ENCODE measurements at regions not wholly inside any gene's neighbourhood (a gene's known extent, or its start where the extent isn't known, plus 50 kb on each side); places are given as distances from the start of the nearest gene placed in this dataset.

- DNase-seq (ENCODE audit: low read depth, low spot score): no peak
Observed at GRCh38 chr1:182127656-182128055, 66.1 kb upstream of the ZNF648 start.

GRCh38 chr1:182126272-182126800 is 64.8 kb upstream of the ZNF648 start:
- DNase-seq (ENCODE audit: low read depth, low spot score): no peak

- no peak for DNase-seq (ENCODE audit: low read depth, low spot score)
Observed at GRCh38 chr1:182122913-182123260, 61.4 kb upstream of the ZNF648 start.

- DNase-seq (ENCODE audit: low read depth, low spot score): no peak
Observed at GRCh38 chr1:182122256-182122912, 60.9 kb upstream of the ZNF648 start.

GRCh38 chr1:182121787-182122186 is 60.3 kb upstream of the ZNF648 start:
- DNase-seq (ENCODE audit: low read depth, low spot score): no peak

GRCh38 chr1:182120411-182121258 is 59.1 kb upstream of the ZNF648 start:
- DNase-seq (ENCODE audit: low read depth, low spot score): no peak

- no peak for DNase-seq (ENCODE audit: low read depth, low spot score)
Observed at GRCh38 chr1:182119631-182120030, 58.1 kb upstream of the ZNF648 start.

- DNase-seq (ENCODE audit: low read depth, low spot score): no peak
Observed at GRCh38 chr1:182118851-182119250, 57.3 kb upstream of the ZNF648 start.

- DNase-seq (ENCODE audit: low read depth, low spot score): no peak
Observed at GRCh38 chr1:182114627-182115023, 53.1 kb upstream of the ZNF648 start.

GRCh38 chr1:182113879-182114626 is 52.5 kb upstream of the ZNF648 start:
- no peak for DNase-seq (ENCODE audit: low read depth, low spot score)

- DNase-seq (ENCODE audit: low read depth, low spot score): no peak
Observed at GRCh38 chr1:182111496-182111895, 50.0 kb upstream of the ZNF648 start.

Measured in brain pericyte (primary cell).